AG10803 (cell line): ENCODE measurements at regions not wholly inside any gene's neighbourhood (a gene's known extent, or its start where the extent isn't known, plus 50 kb on each side); places are given as distances from the start of the nearest gene placed in this dataset.

Experiments used
- DNase-seq: peaks from one replicate; pipeline ENCODE4 v3.0.0; 2010; ENCODE audit warnings: low read depth
- H3K4me3 ChIP-seq: 2 replicates; pipeline ENCODE4 v1.5.1; 2011; ENCODE audit warnings: mild to moderate bottlenecking, low read length, control low read depth
- TF ChIP-seq, protein P1 (sequence below): conservative IDR thresholded peaks from 2 replicates; pipeline ENCODE4 v1.5.1; 2011; ENCODE audit warnings: mild to moderate bottlenecking, low read length, control low read depth, inconsistent platforms

DNA sequence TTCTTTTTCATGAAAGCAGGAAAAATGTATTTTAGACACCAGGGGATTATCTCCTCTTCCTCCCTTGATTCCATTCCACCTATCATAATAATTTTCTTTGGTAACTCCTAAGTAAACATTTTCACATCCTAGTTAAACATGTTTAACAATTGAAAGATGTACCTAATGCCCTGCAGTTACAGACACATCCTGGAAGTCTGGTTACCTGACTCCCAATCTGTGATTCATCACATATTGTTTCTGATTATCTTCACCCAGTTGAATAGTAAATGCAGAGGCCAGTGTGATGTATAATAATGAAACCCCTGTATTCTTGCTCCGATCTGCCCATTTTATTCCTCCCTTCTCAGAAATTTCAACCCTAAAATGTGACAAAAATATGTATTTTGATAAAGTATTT is 1237.6 kb upstream of the LRRTM1 start:
- no peak for DNase-seq

DNA sequence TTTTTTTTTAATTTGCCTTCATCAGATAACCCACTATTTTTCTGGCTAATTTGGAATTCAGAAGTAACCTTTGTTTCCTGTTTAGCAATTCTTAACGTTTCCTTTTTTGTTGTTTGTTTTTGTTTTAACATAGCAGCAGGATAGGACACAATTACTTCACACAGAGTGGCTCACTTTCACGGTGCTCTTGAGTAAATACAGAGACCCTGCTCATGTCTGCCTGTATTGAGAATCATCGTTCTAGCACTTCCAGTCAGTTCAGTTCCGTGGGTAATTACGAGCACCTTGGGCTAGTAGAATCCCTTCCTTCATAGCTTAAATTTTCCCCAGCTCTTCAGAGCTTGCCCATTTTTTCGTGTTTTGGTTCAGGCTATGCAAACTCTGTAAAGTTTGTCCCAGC is 1225.4 kb upstream of the LRRTM1 start:
- H3K4me3 ChIP-seq, result no peak overlapping the region
- TF ChIP-seq, protein P1, sequence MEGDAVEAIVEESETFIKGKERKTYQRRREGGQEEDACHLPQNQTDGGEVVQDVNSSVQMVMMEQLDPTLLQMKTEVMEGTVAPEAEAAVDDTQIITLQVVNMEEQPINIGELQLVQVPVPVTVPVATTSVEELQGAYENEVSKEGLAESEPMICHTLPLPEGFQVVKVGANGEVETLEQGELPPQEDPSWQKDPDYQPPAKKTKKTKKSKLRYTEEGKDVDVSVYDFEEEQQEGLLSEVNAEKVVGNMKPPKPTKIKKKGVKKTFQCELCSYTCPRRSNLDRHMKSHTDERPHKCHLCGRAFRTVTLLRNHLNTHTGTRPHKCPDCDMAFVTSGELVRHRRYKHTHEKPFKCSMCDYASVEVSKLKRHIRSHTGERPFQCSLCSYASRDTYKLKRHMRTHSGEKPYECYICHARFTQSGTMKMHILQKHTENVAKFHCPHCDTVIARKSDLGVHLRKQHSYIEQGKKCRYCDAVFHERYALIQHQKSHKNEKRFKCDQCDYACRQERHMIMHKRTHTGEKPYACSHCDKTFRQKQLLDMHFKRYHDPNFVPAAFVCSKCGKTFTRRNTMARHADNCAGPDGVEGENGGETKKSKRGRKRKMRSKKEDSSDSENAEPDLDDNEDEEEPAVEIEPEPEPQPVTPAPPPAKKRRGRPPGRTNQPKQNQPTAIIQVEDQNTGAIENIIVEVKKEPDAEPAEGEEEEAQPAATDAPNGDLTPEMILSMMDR, result no peak
- no peak for DNase-seq

More for the DNA sequence above, 1237.6 kb upstream of the LRRTM1 start:
- no peak overlapping the region for H3K4me3 ChIP-seq
- TF ChIP-seq, protein P1, result no peak

DNA sequence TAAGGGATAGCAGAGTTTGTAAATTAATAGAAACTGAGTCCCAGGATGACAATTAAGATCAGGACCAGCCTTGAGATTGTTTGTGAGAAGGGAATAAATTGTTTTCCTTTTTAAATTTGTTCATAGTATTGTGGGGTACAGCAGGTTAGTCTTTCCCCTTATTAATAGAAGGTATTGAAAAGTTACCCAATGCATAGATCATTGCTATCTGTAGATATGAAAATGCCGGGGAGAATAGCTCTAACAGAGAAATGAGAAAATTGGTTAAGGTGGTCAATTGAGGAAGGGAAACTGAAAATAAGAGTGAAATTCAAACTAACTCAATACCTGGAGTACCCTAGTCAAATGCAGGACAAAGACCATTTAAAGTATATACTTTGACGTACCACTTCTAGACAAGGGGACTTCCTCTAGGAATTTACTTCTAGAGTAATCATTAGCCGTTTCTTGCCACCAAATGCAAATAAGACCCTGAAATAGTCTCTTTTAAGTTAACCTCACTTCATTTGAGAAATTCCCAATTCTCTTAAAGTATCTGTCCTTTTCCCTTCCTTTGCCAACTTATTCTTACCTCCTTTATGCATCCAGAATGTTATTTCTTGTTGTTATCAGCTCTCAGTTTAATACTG is 1224.4 kb upstream of the LRRTM1 start:
- TF ChIP-seq, protein P1, result no peak
- DNase-seq, result no peak
- no peak overlapping the region for H3K4me3 ChIP-seq

DNA sequence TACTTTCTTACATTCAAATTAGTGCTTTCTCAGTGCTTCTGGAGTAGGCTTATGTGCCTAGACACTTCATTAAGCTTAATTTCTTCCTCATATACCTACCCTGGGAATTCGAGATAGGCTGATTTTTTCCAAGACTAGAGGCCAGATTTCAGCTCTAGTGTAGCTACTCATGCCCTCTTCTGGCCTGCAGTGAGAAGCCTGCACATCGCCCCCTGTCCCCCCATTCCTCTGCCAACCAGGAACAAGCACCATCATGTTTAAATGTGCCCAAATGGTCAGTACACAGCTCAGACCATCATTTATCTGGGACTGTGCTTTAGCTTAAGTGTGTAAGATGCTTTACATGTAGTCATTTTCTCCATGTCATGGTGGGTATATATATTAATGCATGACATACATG is 1218.8 kb upstream of the LRRTM1 start:
- DNase-seq, result no peak
- TF ChIP-seq, protein P1, result no peak
- no peak overlapping the region for H3K4me3 ChIP-seq

DNA sequence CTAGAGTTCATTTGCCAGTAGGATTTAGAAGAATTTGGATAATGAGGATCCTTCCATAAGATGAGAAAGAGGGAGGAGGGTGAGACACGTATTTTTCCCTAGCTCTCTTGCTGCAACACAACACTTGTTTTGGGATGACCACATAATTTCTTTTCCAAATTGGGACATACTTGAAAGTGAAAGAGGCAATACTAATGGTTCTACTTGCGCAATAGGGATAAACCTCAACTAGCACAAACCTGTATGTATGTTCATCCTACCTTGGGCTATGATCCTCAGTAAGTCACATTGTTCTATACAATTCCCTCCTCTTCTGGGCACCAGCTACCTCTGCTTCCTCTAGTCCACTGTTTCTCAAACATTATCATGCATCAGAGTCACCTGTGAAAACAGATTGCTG is 1208.8 kb upstream of the LRRTM1 start:
- no peak overlapping the region for H3K4me3 ChIP-seq
- no peak for DNase-seq
- TF ChIP-seq, protein P1, result no peak

DNA sequence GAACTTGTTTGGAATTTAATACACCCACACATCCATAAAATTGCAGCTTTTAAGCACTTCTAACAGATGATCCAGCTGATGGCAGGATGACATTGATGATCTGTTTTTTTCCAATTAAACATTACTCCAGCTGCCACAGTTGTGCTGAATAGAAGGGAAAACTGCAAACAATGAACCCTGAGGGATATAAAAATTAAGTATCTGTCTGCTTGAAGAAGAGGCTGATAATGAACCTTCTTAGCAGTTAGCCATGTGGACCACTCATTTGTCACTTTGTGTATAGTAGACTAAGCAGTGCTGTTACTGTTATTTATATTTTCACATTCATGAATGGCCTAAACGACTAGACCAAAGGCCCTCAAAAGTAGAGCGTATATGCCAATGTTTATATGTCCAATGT is 1201.0 kb upstream of the LRRTM1 start:
- DNase-seq, result no peak
- TF ChIP-seq, protein P1, result no peak

DNA sequence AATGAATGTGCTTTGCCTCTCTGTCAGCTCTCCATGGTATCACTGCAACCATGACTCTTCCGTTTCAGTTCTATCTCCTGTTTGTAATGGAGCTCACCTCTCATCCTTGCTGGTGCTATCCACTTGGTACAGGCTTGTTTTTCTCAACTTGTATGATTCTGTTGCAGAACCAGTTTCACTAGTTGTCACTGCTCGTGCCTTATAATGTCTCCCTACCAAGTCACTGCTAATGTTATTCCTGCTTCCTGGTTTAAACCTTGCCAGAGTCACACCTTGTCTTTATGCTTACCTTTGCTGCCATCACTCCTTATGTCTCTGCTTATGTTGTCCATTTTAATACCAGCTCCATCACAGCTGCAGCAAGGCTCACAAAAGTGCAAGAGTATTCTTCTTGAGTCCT is 1191.0 kb upstream of the LRRTM1 start:
- TF ChIP-seq, protein P1, result no peak
- no peak overlapping the region for H3K4me3 ChIP-seq
- no peak for DNase-seq

More for the DNA sequence above, 1201.0 kb upstream of the LRRTM1 start:
- H3K4me3 ChIP-seq, result no peak overlapping the region
